Ovary (tissue), 3 donors: ENCODE measurements at regions not wholly inside any gene's neighbourhood (a gene's known extent, or its start where the extent isn't known, plus 50 kb on each side); places are given as distances from the start of the nearest gene placed in this dataset.

Experiments used
- POLR2A ChIP-seq: fragments of 450-650 bp; IDR thresholded peaks from one replicate; pipeline ENCODE4 v1.6.1; 2017; ENCODE audit warnings: antibody characterized with exemption, mild to moderate bottlenecking, moderate library complexity
- TF ChIP-seq, protein P1 (sequence below), 3 donors: fragments of 450-650 bp in 2 of 3; fragments of 200-600 bp in 1 of 3; IDR thresholded peaks; one replicate each; pipeline versions ENCODE4 v1.5.1 to v1.8.0; 2016 to 2022; ENCODE audit warnings: antibody characterized with exemption in 3 of 3, mild to moderate bottlenecking in 1 of 3
- donor health status: DM: no; HTN: no; CAD: no.

DNA sequence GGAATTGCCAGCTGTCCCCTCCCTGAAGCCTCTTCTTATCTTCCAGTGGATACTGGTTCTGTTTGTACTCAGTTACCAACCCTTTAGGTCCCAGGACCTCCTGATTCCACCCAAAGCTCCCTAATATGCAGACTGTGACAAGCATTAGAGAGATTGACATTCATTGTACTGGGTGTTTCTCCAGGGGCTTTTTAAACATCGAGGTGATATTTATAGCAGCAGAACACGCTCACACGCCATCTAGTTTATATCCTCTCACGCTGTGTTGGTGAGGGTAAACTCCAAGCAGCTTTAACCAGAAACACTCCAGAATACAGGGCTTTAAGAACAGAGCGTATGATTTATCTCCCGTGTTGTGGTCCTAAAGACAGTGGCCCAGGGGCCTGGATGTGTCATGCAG lies 238.4 kb downstream of the IRF8 start:
- TF ChIP-seq, protein P1, sequence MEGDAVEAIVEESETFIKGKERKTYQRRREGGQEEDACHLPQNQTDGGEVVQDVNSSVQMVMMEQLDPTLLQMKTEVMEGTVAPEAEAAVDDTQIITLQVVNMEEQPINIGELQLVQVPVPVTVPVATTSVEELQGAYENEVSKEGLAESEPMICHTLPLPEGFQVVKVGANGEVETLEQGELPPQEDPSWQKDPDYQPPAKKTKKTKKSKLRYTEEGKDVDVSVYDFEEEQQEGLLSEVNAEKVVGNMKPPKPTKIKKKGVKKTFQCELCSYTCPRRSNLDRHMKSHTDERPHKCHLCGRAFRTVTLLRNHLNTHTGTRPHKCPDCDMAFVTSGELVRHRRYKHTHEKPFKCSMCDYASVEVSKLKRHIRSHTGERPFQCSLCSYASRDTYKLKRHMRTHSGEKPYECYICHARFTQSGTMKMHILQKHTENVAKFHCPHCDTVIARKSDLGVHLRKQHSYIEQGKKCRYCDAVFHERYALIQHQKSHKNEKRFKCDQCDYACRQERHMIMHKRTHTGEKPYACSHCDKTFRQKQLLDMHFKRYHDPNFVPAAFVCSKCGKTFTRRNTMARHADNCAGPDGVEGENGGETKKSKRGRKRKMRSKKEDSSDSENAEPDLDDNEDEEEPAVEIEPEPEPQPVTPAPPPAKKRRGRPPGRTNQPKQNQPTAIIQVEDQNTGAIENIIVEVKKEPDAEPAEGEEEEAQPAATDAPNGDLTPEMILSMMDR (IDR thresholded peaks at IDR 0.05): no peak
- TF ChIP-seq POLR2A: no peak
